Activated T-cell treated with anti-CD3 and anti-CD28 coated beads, Interleukin-2, amount 50 U/mL, for 72 hours (primary cell): ENCODE measurements at regions not wholly inside any gene's neighbourhood (a gene's known extent, or its start where the extent isn't known, plus 50 kb on each side); places are given as distances from the start of the nearest gene placed in this dataset.

Experiments used
- ATAC-seq, 2 donors: fragments of 150-1000 bp; cut with Tn5 transposase; replicated peaks in 1 of 2; 2 replicates each; pipeline ENCODE4 v1.10.0; 2021; ENCODE audit warnings: moderate library complexity in 2 of 2, mild to moderate bottlenecking in 1 of 2
- DNase-seq, 2 donors: peaks; one replicate each; pipeline ENCODE4 v3.0.0; 2021 to 2022; ENCODE audit warnings: mixed read lengths in 1 of 2
- H3K27ac Mint-ChIP-seq: one replicate; pipeline ENCODE4 v1.8.0; 2022; ENCODE audit warnings: mild to moderate bottlenecking, moderate library complexity, mixed read lengths
- H3K27me3 Mint-ChIP-seq: one replicate; pipeline ENCODE4 v1.8.0; 2022; ENCODE audit warnings: low read depth, mixed read lengths
- H3K36me3 Mint-ChIP-seq, 2 donors: one replicate each; pipeline ENCODE4 v1.8.0; 2022; ENCODE audit warnings: mixed read lengths in 2 of 2, mild to moderate bottlenecking in 1 of 2; ENCODE audit not compliant: insufficient read depth in 2 of 2
- H3K4me1 Mint-ChIP-seq: one replicate; pipeline ENCODE4 v1.8.0; 2022; ENCODE audit warnings: low read depth, mixed read lengths
- H3K4me3 Mint-ChIP-seq, 2 donors: one replicate each; pipeline ENCODE4 v1.8.0; 2022; ENCODE audit warnings: mild to moderate bottlenecking in 2 of 2, mixed read lengths in 2 of 2, moderate library complexity in 2 of 2
- H3K9me3 Mint-ChIP-seq, 2 donors: one replicate each; pipeline ENCODE4 v1.8.0; 2022; ENCODE audit warnings: mixed read lengths in 2 of 2

DNA sequence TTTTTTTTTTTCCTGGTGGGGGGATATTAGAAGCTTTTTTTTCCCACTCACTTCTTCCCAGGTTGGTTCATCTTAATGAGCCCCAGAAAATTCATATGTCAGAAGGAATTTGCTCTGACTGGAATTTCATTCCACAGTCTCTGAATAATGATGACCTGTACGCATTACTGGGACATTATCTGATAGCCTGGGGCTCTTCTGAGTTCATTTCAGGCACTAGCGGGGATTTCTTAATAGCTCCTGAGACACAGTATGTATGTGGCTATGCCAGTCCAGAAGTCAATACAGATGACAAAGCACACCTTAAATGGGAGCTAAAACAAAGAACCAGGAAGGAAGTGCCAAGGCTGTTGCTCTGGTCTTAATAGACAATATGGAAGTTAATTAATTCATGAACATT is 295.2 kb upstream of the IGFBP7 start:
- H3K27ac Mint-ChIP-seq, result no peak overlapping the region
- H3K36me3 Mint-ChIP-seq, result no peaks in the 10 kb centered on the region
- ATAC-seq (no peak), DNase-seq (no peak)
- no peak overlapping the region for H3K4me3 Mint-ChIP-seq
- no peaks in the 10 kb centered on the region for H3K4me1 Mint-ChIP-seq
- H3K9me3 Mint-ChIP-seq, result peaks cover 0 to 2% of the 10 kb centered on the region in 2 donors
- no peaks in the 10 kb centered on the region for H3K27me3 Mint-ChIP-seq

DNA sequence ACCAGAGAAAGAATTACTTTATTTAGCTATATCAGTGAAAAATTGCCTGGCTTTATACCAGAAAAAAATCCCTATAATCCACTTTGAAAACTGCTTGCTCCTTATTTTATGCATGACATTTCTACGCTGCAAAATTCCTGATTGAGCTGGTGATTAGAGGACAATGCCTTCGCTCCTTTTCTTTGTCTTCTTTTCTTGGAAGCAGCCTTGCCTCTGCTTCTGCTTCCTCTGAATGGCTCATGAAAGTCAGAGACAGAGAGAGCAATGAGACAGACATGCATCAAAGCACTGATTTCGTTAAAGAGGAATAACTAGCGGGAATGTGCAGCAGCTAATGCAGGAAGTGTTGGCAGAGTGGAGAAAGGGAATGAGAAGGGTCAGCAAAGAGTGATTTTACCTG is 294.3 kb upstream of the IGFBP7 start:
- Mint-ChIP-seq H3K27me3 (no peaks in the 10 kb centered on the region), H3K9me3 (peaks cover 0 to 2% of the 10 kb centered on the region in 2 donors), H3K4me1 (no peaks in the 10 kb centered on the region), H3K36me3 (no peaks in the 10 kb centered on the region), H3K4me3 (no peak overlapping the region), H3K27ac (no peak overlapping the region)
- ATAC-seq, result no peak
- DNase-seq, result no peak

DNA sequence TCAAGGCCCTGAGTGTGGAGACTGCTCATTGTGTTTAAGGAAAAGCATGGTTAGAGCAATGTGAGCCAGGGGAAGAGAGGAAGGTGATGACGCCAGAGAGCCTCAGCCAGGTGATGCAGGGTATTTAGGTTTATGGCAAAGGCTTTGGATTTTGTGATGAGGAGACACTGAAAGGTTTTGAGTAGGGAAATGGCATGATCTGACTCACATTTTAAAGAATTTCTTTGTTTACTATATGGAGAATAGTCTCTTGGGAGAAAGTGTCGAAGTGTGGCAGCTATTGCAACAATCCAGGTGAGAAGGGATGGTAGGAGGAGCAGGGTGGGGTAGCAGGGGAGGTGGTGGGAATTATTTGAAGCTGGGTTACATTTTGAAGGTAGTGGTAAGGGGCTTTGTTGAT is 293.4 kb upstream of the IGFBP7 start:
- H3K36me3 Mint-ChIP-seq, result no peaks in the 10 kb centered on the region
- DNase-seq, result no peak
- H3K9me3 Mint-ChIP-seq, result peaks cover 0 to 2% of the 10 kb centered on the region in 2 donors
- no peak overlapping the region for H3K4me3 Mint-ChIP-seq
- H3K27ac Mint-ChIP-seq, result no peak overlapping the region
- H3K27me3 Mint-ChIP-seq, result no peaks in the 10 kb centered on the region
- ATAC-seq, result no peak
- no peaks in the 10 kb centered on the region for H3K4me1 Mint-ChIP-seq

DNA sequence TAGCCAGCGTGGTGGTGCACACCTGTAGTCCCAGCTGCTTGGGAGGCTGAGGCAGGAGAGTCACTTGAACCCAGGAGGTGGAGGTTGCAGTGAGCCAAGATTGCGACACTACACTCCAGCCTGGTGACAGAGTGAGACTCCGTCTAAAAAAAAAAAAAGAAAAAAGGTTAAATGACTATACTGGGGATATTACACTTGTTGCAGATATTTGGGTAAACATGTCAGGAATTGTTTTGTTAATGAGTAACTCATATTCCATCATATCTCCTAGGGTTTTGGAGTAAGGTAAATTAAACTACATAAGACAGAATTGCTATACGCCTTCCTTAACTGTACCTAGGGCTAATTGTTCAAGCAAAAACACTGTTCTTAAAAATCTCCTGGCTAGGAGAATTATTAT is 291.4 kb upstream of the IGFBP7 start:
- Mint-ChIP-seq H3K27ac (no peak overlapping the region), H3K27me3 (no peaks in the 10 kb centered on the region), H3K4me3 (no peak overlapping the region), H3K36me3 (no peaks in the 10 kb centered on the region), H3K9me3 (no peaks in the 10 kb centered on the region), H3K4me1 (no peaks in the 10 kb centered on the region)
- ATAC-seq, result no peak
- no peak for DNase-seq

DNA sequence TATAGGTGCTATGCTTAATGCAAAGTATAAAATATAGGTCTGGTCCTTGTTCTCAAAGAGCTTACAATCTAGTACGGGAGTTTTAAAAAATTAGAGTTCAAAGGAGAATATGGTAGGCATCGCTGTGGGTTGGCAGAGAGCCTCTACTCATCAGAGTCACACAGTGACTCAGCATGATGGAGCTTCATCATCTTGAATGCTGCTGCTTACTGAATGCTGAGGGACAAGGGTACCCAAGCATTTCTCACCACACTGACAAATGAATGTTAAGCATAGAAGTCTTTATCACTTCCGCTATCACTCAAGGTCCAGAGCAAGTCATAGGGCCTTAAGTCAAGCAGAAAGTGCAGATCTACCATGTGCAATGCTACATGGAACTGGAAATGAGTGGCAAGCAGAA is 268.6 kb upstream of the IGFBP7 start:
- DNase-seq, result no peak
- H3K9me3 Mint-ChIP-seq, result peaks cover 5 to 8% of the 10 kb centered on the region in 2 donors
- no peak overlapping the region for H3K4me3 Mint-ChIP-seq
- no peak overlapping the region for H3K27ac Mint-ChIP-seq
- no peaks in the 10 kb centered on the region for H3K27me3 Mint-ChIP-seq
- H3K36me3 Mint-ChIP-seq, result no peaks in the 10 kb centered on the region
- H3K4me1 Mint-ChIP-seq, result no peaks in the 10 kb centered on the region
- ATAC-seq, result no peak

DNA sequence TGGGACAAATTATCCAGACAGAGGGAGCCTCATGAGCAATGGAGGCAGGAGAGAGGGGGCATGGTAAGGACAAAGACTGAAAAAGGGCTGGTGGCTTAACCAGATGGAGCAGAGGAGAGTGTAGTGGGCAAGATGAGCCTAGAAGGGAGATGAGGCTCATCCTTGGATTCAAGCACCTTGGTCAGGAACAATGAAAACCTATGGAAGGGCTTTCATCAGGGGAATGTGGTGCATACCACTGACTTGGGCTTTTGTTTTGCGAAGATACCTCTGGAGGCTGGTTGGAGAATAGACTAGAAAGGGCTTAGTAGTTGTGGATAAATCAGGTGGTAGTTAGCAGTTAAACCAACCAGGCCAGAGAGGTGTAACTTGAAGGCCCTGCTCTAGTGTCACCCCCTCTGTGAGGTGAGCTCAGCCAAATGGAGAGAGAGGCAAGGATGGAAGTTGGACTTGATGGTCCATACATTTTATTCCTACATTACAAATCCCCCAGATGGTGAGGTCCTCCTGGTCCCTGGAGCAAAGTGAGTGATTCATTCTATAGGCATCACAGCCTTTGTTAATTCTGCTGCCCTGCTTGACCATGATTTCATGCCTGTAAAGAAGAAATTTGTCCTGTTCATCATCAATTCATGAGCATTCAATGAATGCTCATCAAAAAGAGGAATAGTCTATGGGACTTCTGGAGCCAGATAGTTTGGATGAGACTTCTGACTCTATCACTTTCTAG is 264.8 kb upstream of the IGFBP7 start:
- no peaks in the 10 kb centered on the region for H3K36me3 Mint-ChIP-seq
- ATAC-seq, result no peak
- H3K27ac Mint-ChIP-seq, result no peak overlapping the region
- H3K27me3 Mint-ChIP-seq, result no peaks in the 10 kb centered on the region
- H3K4me1 Mint-ChIP-seq, result no peaks in the 10 kb centered on the region
- no peak overlapping the region for H3K4me3 Mint-ChIP-seq
- DNase-seq, result no peak
- peaks cover 6 to 8% of the 10 kb centered on the region in 2 donors for H3K9me3 Mint-ChIP-seq

DNA sequence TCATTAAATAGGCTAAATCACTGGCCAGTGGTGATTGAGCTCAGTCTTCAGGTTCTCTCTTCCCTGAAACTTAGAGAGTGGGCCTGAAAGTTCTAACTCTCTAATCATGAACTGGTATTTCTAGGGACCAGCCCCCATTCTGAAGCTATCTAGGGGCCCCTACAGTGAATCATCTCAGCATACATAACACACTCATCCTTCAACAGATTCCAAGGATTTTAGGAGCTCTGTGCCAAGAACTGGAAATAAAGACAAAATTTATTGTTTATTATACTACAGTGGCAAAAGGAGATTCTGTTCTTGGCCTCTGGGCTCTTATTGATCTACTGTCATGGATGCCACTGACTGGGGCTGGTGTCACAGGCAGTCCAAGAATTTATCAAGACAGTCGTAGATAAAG is 263.8 kb upstream of the IGFBP7 start:
- Mint-ChIP-seq H3K4me3 (no peak overlapping the region), H3K4me1 (no peaks in the 10 kb centered on the region), H3K27ac (no peak overlapping the region), H3K9me3 (peaks cover 6 to 8% of the 10 kb centered on the region in 2 donors), H3K27me3 (no peaks in the 10 kb centered on the region), H3K36me3 (no peaks in the 10 kb centered on the region)
- ATAC-seq (no peak), DNase-seq (no peak)

DNA sequence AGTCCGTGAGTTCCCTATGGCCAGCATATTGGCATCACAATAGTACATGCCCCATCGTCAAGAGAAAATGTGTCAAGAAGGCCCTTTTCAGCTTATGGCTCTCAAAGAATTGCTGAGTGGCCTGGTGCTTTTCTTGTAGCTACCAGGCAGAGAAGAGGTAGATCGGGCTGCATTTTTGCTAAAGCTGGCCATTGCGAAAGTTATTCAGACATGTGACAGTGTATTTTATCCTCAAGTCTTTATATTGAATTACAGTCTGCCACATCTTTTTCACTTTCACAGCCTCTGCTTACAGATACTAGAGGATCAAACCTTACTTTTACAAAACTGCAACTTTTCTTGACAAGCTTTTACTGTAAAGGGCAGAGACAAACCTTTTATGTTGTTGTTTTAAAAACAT is 261.5 kb upstream of the IGFBP7 start:
- no peak overlapping the region for H3K27ac Mint-ChIP-seq
- peaks cover 1 to 3% of the 10 kb centered on the region in 2 donors for H3K9me3 Mint-ChIP-seq
- no peaks in the 10 kb centered on the region for H3K4me1 Mint-ChIP-seq
- H3K4me3 Mint-ChIP-seq, result no peak overlapping the region
- H3K36me3 Mint-ChIP-seq, result no peaks in the 10 kb centered on the region
- DNase-seq, result no peak
- ATAC-seq, result no peak
- no peaks in the 10 kb centered on the region for H3K27me3 Mint-ChIP-seq

DNA sequence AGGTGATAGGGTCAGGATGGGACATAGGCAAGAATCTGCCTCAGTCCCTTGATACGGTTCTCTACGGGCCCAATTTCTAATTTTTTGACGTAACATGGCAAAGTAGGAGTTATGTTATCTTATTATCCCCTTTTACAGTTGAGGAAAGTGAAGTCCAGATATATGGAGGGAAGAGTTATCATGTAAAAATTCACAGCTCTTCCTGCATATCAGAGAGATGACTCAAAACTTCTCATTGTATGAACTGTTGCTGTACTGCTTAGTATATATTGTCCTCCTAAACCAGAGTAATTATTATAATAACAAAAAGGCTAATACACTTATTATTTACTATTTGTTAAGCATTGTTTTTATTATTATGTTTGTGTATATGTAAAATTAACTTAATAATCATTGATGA is 260.5 kb upstream of the IGFBP7 start:
- no peaks in the 10 kb centered on the region for H3K27me3 Mint-ChIP-seq
- peaks cover 1 to 3% of the 10 kb centered on the region in 2 donors for H3K9me3 Mint-ChIP-seq
- H3K4me3 Mint-ChIP-seq, result no peak overlapping the region
- H3K36me3 Mint-ChIP-seq, result no peaks in the 10 kb centered on the region
- no peak for ATAC-seq
- no peaks in the 10 kb centered on the region for H3K4me1 Mint-ChIP-seq
- no peak overlapping the region for H3K27ac Mint-ChIP-seq
- no peak for DNase-seq

DNA sequence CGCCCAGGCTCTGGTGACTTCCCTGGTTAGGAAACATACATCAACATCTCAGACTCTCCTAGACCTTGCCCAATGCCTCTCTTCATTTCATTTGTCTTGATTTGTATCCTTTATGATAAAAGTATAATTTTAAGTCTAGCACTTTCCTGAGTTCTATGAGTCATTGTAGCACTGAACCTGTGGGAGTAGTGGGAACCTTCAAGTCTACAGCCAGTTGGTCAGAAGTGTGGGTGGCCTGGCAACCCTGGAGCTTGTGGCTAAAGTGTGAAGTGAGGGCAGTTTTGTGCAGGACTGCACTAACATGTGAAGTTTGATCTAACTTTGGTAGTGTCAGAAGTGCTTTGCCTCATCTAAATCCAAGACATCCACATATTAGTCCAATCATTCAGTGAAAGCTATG is 259.3 kb upstream of the IGFBP7 start:
- Mint-ChIP-seq H3K9me3 (peaks cover 0 to 5% of the 10 kb centered on the region in 2 donors), H3K4me1 (no peaks in the 10 kb centered on the region), H3K27me3 (no peaks in the 10 kb centered on the region), H3K36me3 (no peaks in the 10 kb centered on the region), H3K27ac (no peak overlapping the region), H3K4me3 (no peak overlapping the region)
- ATAC-seq (no peak), DNase-seq (no peak)

DNA sequence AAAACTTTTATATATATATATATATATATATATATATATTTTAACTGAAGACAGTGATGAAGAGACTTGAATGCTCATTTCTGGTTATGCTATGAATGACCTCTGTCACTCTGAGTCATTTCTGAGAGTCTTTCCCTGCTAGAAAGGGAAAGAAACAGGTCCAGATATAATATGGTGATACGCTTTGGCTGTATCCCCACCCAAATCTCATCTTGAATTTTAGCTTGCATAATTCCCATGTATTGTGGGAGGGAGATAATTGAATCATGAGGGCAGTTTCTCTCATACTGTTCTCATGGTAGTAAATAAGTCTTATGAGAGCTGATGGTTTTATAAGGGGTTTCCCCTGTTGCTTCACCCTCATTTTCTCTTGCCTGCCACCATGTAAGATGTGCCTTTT is 254.1 kb upstream of the IGFBP7 start:
- no peaks in the 10 kb centered on the region for H3K27me3 Mint-ChIP-seq
- no peak for DNase-seq
- H3K36me3 Mint-ChIP-seq, result peaks cover 0 to 1% of the 10 kb centered on the region in 2 donors
- no peak for ATAC-seq
- H3K9me3 Mint-ChIP-seq, result peaks cover 0 to 1% of the 10 kb centered on the region in 2 donors
- no peaks in the 10 kb centered on the region for H3K4me1 Mint-ChIP-seq
- H3K4me3 Mint-ChIP-seq, result no peak overlapping the region
- H3K27ac Mint-ChIP-seq, result no peak overlapping the region

DNA sequence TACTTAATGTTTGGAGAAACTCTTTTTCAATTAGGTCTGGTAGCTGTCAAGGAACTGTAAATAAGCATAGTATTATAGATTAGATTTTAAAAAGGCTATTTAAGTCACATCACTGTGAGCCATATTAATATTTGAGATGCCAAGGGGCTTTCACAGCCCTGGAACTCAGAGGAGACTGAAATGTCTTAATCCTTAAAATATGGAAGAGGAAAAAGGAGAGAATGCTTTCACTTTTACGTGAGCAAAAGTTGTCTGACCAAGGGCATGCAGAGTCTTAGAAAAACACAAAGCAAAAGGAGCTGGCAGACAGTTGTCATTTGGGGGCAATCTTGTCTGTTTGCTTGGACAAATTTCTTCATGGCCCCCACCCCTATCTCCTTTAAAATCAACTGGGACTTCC is 253.2 kb upstream of the IGFBP7 start:
- H3K4me3 Mint-ChIP-seq, result no peak overlapping the region
- H3K36me3 Mint-ChIP-seq, result peaks cover 0 to 1% of the 10 kb centered on the region in 2 donors
- no peak overlapping the region for H3K27ac Mint-ChIP-seq
- H3K9me3 Mint-ChIP-seq, result peaks cover 4 to 5% of the 10 kb centered on the region in 2 donors
- DNase-seq, result no peak
- ATAC-seq, result no peak
- no peaks in the 10 kb centered on the region for H3K27me3 Mint-ChIP-seq
- no peaks in the 10 kb centered on the region for H3K4me1 Mint-ChIP-seq

DNA sequence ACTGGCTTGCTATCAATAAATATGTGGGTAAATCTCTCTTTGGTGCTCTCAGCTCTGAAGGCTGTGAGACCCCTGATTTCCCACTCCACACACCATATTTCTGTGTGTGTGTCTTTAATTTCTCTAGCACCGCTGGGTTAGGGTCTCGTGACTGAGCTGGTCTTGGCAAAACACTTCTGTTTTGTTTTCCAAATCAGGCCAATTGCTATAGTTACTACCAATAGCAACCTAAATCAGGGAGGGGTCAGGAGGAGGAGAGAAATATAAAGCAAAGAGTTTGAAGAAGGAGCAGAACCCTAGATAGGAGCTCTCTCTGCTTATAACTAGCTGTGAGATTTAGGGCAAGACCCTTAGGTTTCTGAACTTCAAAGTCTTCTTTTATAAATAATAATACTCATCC is 250.5 kb upstream of the IGFBP7 start:
- Mint-ChIP-seq H3K27me3 (no peaks in the 10 kb centered on the region), H3K4me3 (no peak overlapping the region), H3K4me1 (no peaks in the 10 kb centered on the region), H3K36me3 (peaks cover 0 to 1% of the 10 kb centered on the region in 2 donors), H3K9me3 (peaks cover 4 to 5% of the 10 kb centered on the region in 2 donors), H3K27ac (no peak overlapping the region)
- no peak for ATAC-seq
- DNase-seq, result no peak

DNA sequence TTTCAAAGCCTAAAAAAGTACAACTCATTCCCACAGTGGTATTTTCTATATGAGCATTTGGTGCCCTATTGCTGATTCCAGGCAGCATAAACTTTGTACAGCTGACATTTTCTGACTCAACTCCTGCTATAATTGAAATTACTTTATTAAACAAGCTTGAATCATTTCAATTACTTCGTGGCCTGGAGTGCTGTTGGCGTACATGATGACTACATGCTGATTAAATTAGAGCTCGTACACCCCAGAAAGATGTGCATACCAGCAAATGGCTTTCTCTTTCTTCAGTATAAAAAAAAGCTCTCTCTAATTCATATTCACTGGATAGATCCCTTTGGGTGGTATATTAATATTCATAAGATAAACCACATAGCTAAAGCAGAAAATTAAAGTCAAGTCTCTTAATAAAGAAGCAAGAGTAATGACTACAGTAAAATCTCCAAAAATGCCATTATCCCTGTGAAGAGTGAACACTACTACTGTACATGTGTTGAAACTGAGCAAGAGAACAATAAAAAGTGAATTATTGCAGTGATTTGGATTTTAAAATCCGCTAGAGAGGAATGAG is 245.0 kb upstream of the IGFBP7 start:
- DNase-seq (no peak), ATAC-seq (no peak)
- H3K36me3 Mint-ChIP-seq, result no peaks in the 10 kb centered on the region
- H3K4me3 Mint-ChIP-seq, result no peak overlapping the region
- H3K27me3 Mint-ChIP-seq, result no peaks in the 10 kb centered on the region
- peaks cover 4% of the 10 kb centered on the region in 2 donors for H3K9me3 Mint-ChIP-seq
- no peak overlapping the region for H3K27ac Mint-ChIP-seq
- no peaks in the 10 kb centered on the region for H3K4me1 Mint-ChIP-seq
